Fibroblast of the aortic adventitia (primary cell): ENCODE measurements at regions not wholly inside any gene's neighbourhood (a gene's known extent, or its start where the extent isn't known, plus 50 kb on each side); places are given as distances from the start of the nearest gene placed in this dataset.

ENCODE experiments used
- DNase-seq: peaks from one replicate; pipeline ENCODE4 v3.0.0-alpha.2; 2010; ENCODE audit warnings: low read depth
- H3K4me3 ChIP-seq: 2 replicates; pipeline ENCODE4 v1.5.1; 2011; ENCODE audit warnings: low read depth, mild to moderate bottlenecking, control low read depth, low read length, moderate library complexity
- TF ChIP-seq, protein P1 (sequence below): IDR thresholded peaks from 2 replicates; pipeline ENCODE4 v1.5.1; 2011; ENCODE audit warnings: mild to moderate bottlenecking, low read length, control low read depth, inconsistent platforms; ENCODE audit not compliant: insufficient read depth

DNA sequence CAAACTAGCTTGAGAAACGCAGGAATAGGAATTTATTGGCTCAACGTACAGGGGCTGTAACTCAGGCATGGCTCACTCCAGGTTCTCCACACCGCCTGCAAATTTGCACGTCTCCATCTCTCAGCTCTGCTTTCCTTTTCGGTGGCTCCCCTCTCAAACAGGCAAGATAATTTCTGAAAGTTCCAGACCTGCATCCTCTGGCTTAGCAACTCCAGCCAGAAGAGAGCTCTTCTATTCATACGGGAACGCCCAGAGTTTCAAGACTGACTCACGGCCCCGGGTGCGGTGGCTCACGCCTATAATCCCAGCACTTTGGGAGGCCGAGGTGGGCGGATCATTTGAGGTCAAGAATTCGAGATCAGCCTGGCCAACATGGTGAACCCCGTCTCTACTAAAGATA is 139.7 kb upstream of the BNIP2 start:
- TF ChIP-seq, protein P1, sequence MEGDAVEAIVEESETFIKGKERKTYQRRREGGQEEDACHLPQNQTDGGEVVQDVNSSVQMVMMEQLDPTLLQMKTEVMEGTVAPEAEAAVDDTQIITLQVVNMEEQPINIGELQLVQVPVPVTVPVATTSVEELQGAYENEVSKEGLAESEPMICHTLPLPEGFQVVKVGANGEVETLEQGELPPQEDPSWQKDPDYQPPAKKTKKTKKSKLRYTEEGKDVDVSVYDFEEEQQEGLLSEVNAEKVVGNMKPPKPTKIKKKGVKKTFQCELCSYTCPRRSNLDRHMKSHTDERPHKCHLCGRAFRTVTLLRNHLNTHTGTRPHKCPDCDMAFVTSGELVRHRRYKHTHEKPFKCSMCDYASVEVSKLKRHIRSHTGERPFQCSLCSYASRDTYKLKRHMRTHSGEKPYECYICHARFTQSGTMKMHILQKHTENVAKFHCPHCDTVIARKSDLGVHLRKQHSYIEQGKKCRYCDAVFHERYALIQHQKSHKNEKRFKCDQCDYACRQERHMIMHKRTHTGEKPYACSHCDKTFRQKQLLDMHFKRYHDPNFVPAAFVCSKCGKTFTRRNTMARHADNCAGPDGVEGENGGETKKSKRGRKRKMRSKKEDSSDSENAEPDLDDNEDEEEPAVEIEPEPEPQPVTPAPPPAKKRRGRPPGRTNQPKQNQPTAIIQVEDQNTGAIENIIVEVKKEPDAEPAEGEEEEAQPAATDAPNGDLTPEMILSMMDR = no peak
- no peak overlapping the region for H3K4me3 ChIP-seq
- no peak for DNase-seq

DNA sequence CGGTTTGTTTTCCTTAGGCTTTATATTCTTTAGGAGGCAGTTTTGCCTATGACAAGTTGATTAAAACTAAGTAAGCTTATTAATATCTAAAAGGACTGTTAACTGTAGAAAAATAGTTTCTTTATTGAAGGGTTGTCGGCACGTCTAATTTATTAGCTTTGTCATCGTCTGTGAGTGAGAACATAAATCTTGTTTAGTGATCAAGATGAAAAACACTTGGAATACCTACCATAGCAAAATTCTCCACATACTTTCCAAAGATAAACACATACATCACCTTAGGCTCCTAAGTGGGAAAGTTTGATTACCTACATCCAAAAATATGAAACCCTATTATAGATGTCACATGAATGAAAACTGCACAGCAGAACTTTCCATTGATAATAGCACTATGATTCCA is 139.1 kb upstream of the BNIP2 start:
- no peak for DNase-seq
- TF ChIP-seq, protein P1 = no peak

DNA sequence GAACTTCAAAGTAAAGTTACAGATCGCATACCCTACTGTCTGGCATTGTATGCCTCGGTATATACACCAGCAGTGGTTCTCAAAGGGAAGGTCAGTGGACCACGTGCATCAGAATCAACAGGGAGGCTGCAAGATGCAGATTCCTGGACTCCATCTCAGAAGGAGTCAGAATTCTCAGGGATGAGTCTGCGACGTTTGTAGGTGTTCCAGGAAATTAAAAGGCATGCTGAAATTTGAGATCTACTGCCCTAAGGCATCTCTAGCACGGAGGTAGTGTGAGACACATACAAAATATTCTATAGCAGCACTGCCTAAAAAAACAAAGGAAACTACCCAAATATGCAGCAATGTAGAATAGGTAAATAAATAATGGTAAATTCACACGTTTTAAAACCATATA is 136.8 kb upstream of the BNIP2 start:
- no peak overlapping the region for H3K4me3 ChIP-seq
- TF ChIP-seq, protein P1 = no peak
- DNase-seq = no peak

More for the DNA sequence above, 139.1 kb upstream of the BNIP2 start:
- H3K4me3 ChIP-seq = no peak overlapping the region

DNA sequence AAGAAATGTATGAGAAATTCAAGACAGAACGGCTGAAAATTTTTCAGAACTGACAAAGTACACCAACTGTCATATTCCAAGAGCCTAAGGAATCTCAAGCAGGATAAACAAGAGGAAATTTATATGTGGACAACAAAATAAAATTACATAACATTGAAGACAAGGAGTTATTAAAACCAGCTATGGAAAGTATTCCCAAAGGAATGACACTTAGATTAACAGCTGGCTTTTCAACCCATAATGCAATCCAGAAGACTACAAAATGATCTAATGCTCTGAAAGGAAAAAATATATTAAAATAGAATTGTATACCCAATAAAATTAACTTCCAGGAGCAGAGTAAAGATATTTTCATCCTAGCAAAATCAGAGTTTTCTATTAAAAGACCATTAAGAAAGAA is 132.2 kb upstream of the BNIP2 start:
- H3K4me3 ChIP-seq = no peak overlapping the region
- TF ChIP-seq, protein P1 = no peak
- no peak for DNase-seq

DNA sequence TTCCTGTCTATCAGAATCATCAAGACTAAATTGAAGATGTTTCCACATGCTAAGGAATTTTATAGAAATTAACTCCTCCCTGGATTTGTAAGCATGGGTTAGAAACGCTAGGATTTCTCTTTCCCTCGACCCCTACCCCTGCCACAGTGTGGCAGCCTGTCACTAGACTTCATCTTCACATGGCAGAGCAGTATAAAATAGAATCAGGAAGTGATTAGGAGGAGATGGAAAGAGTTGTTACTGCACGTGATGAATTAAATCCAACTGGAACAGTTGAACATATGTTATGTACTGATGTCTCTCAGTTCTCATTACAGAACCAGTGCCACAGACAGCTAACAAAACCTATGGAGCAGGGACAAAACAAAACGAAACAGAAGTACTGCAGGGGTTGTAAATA is 130.0 kb upstream of the BNIP2 start:
- TF ChIP-seq, protein P1 = no peak
- H3K4me3 ChIP-seq = no peak overlapping the region
- no peak for DNase-seq

DNA sequence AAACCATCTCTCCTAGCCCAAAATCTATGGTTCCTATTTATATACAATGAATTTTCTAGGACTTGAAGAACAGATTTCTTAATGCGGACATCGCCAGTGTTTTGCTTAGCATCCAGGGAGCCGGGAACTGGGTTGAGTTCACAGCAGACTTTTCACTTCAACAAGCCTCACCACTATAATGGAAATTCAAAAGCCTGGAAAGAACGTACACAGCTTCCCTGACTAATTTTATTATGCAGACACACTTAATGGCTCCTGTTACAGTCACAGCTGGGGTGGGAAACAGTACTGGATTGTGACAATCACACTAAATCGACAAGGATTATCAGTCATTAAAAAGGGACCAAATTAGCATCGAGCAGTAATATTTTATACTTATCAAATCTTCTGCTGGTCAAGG is 129.2 kb upstream of the BNIP2 start:
- no peak overlapping the region for H3K4me3 ChIP-seq
- DNase-seq = no peak
- TF ChIP-seq, protein P1 = no peak

DNA sequence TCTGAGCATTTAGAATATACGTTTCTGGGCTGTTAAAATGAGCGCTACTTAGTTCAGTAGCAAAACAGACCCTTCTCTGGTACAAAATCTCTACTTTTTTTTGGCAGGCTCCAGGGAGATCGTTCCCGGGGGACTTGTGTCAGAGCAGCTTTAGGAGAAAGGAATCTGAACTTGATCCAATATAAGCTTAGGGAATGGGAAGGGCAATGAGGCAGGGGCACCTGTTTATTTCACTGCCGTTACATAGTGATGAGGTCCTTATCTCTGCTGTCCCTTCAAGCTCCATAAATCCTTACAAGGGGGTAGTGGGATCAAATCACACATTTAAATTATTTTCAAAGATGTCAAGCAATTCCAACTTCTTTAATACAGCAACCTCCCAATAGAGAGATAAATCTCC is 128.7 kb upstream of the BNIP2 start:
- TF ChIP-seq, protein P1 = no peak

More for the DNA sequence above, 128.7 kb upstream of the BNIP2 start:
- H3K4me3 ChIP-seq = no peak overlapping the region
- DNase-seq = no peak
